T-helper 1 cell treated with Interleukin-12 subunit alpha and Interleukin-12 subunit beta and Interleukin-4 antibody, amounts not matched to agents 30 μg/mL and 1 μg/mL, for 36 hours (primary cell): ENCODE measurements at regions not wholly inside any gene's neighbourhood (a gene's known extent, or its start where the extent isn't known, plus 50 kb on each side); places are given as distances from the start of the nearest gene placed in this dataset.
"Not testable (repeated sequence)": the region's sequence is repeated elsewhere in the genome, so short reads cannot be mapped to it uniquely, and the experiment has no call there.

Source experiments
- H3K27ac Mint-ChIP-seq: one replicate; pipeline ENCODE4 v1.8.0; 2021; ENCODE audit warnings: mild to moderate bottlenecking, mixed read lengths
- H3K27me3 Mint-ChIP-seq: one replicate; pipeline ENCODE4 v1.8.0; 2021; ENCODE audit warnings: low read depth, mixed read lengths
- H3K36me3 Mint-ChIP-seq: one replicate; pipeline ENCODE4 v1.8.0; 2021; ENCODE audit warnings: low read depth, mixed read lengths
- H3K4me1 Mint-ChIP-seq: one replicate; pipeline ENCODE4 v1.8.0; 2021; ENCODE audit warnings: low read depth, mixed read lengths
- H3K4me3 Mint-ChIP-seq: one replicate; pipeline ENCODE4 v1.8.0; 2021; ENCODE audit warnings: mild to moderate bottlenecking, moderate library complexity, mixed read lengths
- H3K9me3 Mint-ChIP-seq: one replicate; pipeline ENCODE4 v1.8.0; 2021; ENCODE audit warnings: mixed read lengths

GRCh38 chr3:139136469-139137202, 91.9 kb upstream of the PRR23C start:
- H3K27ac Mint-ChIP-seq, result no peak overlapping the region

GRCh38 chr3:139140553-139140952, 95.9 kb upstream of the PRR23C start:
- Mint-ChIP-seq H3K36me3 (no peaks in the 10 kb centered on the region), H3K4me1 (no peaks in the 10 kb centered on the region), H3K4me3 (no peak overlapping the region), H3K9me3 (no peaks in the 10 kb centered on the region), H3K27me3 (no peaks in the 10 kb centered on the region), H3K27ac (no peak overlapping the region)

More at GRCh38 chr3:139136469-139137202, 91.9 kb upstream of the PRR23C start:
- H3K9me3 Mint-ChIP-seq, result no peaks in the 10 kb centered on the region
- H3K4me3 Mint-ChIP-seq, result no peak overlapping the region
- H3K36me3 Mint-ChIP-seq, result no peaks in the 10 kb centered on the region
- H3K27me3 Mint-ChIP-seq, result no peaks in the 10 kb centered on the region
- H3K4me1 Mint-ChIP-seq, result no peaks in the 10 kb centered on the region

- H3K27me3 Mint-ChIP-seq, H3K27ac Mint-ChIP-seq, H3K9me3 Mint-ChIP-seq, H3K4me1 Mint-ChIP-seq, H3K4me3 Mint-ChIP-seq, H3K36me3 Mint-ChIP-seq: not testable (repeated sequence)
These were observed 101.3 kb upstream of the PRR23C start for GRCh38 chr3:139145980-139146379.

- no peak overlapping the region for H3K4me3 Mint-ChIP-seq
- no peaks in the 10 kb centered on the region for H3K4me1 Mint-ChIP-seq
- peaks cover 4% of the 10 kb centered on the region for H3K9me3 Mint-ChIP-seq
- peaks cover 5% of the 10 kb centered on the region for H3K27me3 Mint-ChIP-seq
- no peak overlapping the region for H3K27ac Mint-ChIP-seq
- no peaks in the 10 kb centered on the region for H3K36me3 Mint-ChIP-seq
These were observed 106.8 kb upstream of the PRR23C start for GRCh38 chr3:139151530-139151929.

- not testable (repeated sequence) for H3K4me3 Mint-ChIP-seq, H3K36me3 Mint-ChIP-seq, H3K9me3 Mint-ChIP-seq, H3K4me1 Mint-ChIP-seq, H3K27me3 Mint-ChIP-seq, H3K27ac Mint-ChIP-seq
These were observed 108.7 kb upstream of the PRR23C start for GRCh38 chr3:139153434-139153833.

- Mint-ChIP-seq H3K4me1 (no peaks in the 10 kb centered on the region), H3K27ac (no peak overlapping the region), H3K27me3 (peaks cover 5% of the 10 kb centered on the region), H3K36me3 (no peaks in the 10 kb centered on the region), H3K9me3 (no peaks in the 10 kb centered on the region), H3K4me3 (no peak overlapping the region)
These were observed 112.7 kb upstream of the PRR23C start for GRCh38 chr3:139157161-139157932.

GRCh38 chr3:139159356-139159755, 114.7 kb upstream of the PRR23C start:
- no peaks in the 10 kb centered on the region for H3K4me1 Mint-ChIP-seq
- no peak overlapping the region for H3K27ac Mint-ChIP-seq
- H3K27me3 Mint-ChIP-seq, result peaks cover 7% of the 10 kb centered on the region
- H3K9me3 Mint-ChIP-seq, result no peaks in the 10 kb centered on the region
- no peak overlapping the region for H3K4me3 Mint-ChIP-seq
- no peaks in the 10 kb centered on the region for H3K36me3 Mint-ChIP-seq

- Mint-ChIP-seq H3K36me3 (no peaks in the 10 kb centered on the region), H3K9me3 (peaks cover 4% of the 10 kb centered on the region), H3K4me1 (peaks cover 7% of the 10 kb centered on the region), H3K27ac (no peak overlapping the region), H3K4me3 (no peak overlapping the region), H3K27me3 (peaks cover 20% of the 10 kb centered on the region)
These were observed 128.8 kb upstream of the PRR23C start for GRCh38 chr3:139173372-139174108.

- no peaks in the 10 kb centered on the region for H3K4me1 Mint-ChIP-seq
- no peak overlapping the region for H3K4me3 Mint-ChIP-seq
- peaks cover 9% of the 10 kb centered on the region for H3K9me3 Mint-ChIP-seq
- H3K27me3 Mint-ChIP-seq, result peaks cover 17% of the 10 kb centered on the region
- no peaks in the 10 kb centered on the region for H3K36me3 Mint-ChIP-seq
- no peak overlapping the region for H3K27ac Mint-ChIP-seq
These were observed 135.8 kb upstream of the PRR23C start for GRCh38 chr3:139180489-139180888.

GRCh38 chr3:139182143-139182542, 137.5 kb upstream of the PRR23C start:
- peaks cover 9% of the 10 kb centered on the region for H3K9me3 Mint-ChIP-seq
- peaks cover 7% of the 10 kb centered on the region for H3K27me3 Mint-ChIP-seq
- no peak overlapping the region for H3K27ac Mint-ChIP-seq
- H3K4me1 Mint-ChIP-seq, result no peaks in the 10 kb centered on the region
- no peak overlapping the region for H3K4me3 Mint-ChIP-seq
- no peaks in the 10 kb centered on the region for H3K36me3 Mint-ChIP-seq

- Mint-ChIP-seq H3K9me3 (peaks cover 9% of the 10 kb centered on the region), H3K27ac (no peak overlapping the region), H3K4me1 (no peaks in the 10 kb centered on the region), H3K36me3 (no peaks in the 10 kb centered on the region), H3K27me3 (peaks cover 7% of the 10 kb centered on the region), H3K4me3 (no peak overlapping the region)
These were observed 137.9 kb upstream of the PRR23C start for GRCh38 chr3:139182598-139182997.

GRCh38 chr3:139185527-139185926, 140.8 kb upstream of the PRR23C start:
- peaks cover 2% of the 10 kb centered on the region for H3K9me3 Mint-ChIP-seq
- H3K27ac Mint-ChIP-seq, result no peak overlapping the region
- H3K4me3 Mint-ChIP-seq, result no peak overlapping the region
- H3K27me3 Mint-ChIP-seq, result no peaks in the 10 kb centered on the region
- no peaks in the 10 kb centered on the region for H3K4me1 Mint-ChIP-seq
- H3K36me3 Mint-ChIP-seq, result no peaks in the 10 kb centered on the region

- Mint-ChIP-seq H3K27me3 (no peaks in the 10 kb centered on the region), H3K27ac (no peak overlapping the region), H3K4me1 (no peaks in the 10 kb centered on the region), H3K9me3 (no peaks in the 10 kb centered on the region), H3K36me3 (no peaks in the 10 kb centered on the region), H3K4me3 (no peak overlapping the region)
These were observed 142.5 kb upstream of the PRR23C start for GRCh38 chr3:139187154-139187553.

GRCh38 chr3:139187648-139188047, 143.0 kb upstream of the PRR23C start:
- Mint-ChIP-seq H3K27me3 (no peaks in the 10 kb centered on the region), H3K4me3 (no peak overlapping the region), H3K36me3 (no peaks in the 10 kb centered on the region), H3K27ac (no peak overlapping the region), H3K9me3 (no peaks in the 10 kb centered on the region), H3K4me1 (no peaks in the 10 kb centered on the region)

- H3K27ac Mint-ChIP-seq, result no peak overlapping the region
- no peaks in the 10 kb centered on the region for H3K27me3 Mint-ChIP-seq
- H3K4me3 Mint-ChIP-seq, result no peak overlapping the region
- no peaks in the 10 kb centered on the region for H3K9me3 Mint-ChIP-seq
- H3K36me3 Mint-ChIP-seq, result no peaks in the 10 kb centered on the region
- H3K4me1 Mint-ChIP-seq, result no peaks in the 10 kb centered on the region
These were observed 145.3 kb upstream of the PRR23C start for GRCh38 chr3:139189943-139190342.
